GM12873 (cell line): ENCODE measurements at regions not wholly inside any gene's neighbourhood (a gene's known extent, or its start where the extent isn't known, plus 50 kb on each side); places are given as distances from the start of the nearest gene placed in this dataset.

ENCODE experiments used
- CTCF ChIP-seq: IDR thresholded peaks from 2 replicates; pipeline ENCODE4 v1.5.1; 2012; ENCODE audit warnings: low read depth, mild to moderate bottlenecking, moderate library complexity, low read length, control low read depth; ENCODE audit not compliant: insufficient read depth; ENCODE audit errors: missing control alignments

- TF ChIP-seq CTCF: no peak
Measured at GRCh38 chr15:99493461-99493860, 72.3 kb upstream of the MEF2A start.

- TF ChIP-seq CTCF: no peak
Measured at GRCh38 chr15:99495430-99496301, 70.1 kb upstream of the MEF2A start.

GRCh38 chr15:99496302-99496629 is 69.5 kb upstream of the MEF2A start:
- TF ChIP-seq CTCF: no peak

- no peak for TF ChIP-seq CTCF
Measured at GRCh38 chr15:99502182-99502581, 63.6 kb upstream of the MEF2A start.

GRCh38 chr15:99502661-99503060 is 63.1 kb upstream of the MEF2A start:
- no peak for TF ChIP-seq CTCF

- no peak for TF ChIP-seq CTCF
Measured at GRCh38 chr15:99503411-99503810, 62.4 kb upstream of the MEF2A start.

GRCh38 chr15:99504071-99504822 is 61.5 kb upstream of the MEF2A start:
- TF ChIP-seq CTCF: no peak
